ENCODE measurements at regions not wholly inside any gene's neighbourhood (a gene's known extent, or its start where the extent isn't known, plus 50 kb on each side); places are given as distances from the start of the nearest gene placed in this dataset.
A peak's percentile ranks its signal among the peaks of the same experiment; 100 is the strongest.

DNA sequence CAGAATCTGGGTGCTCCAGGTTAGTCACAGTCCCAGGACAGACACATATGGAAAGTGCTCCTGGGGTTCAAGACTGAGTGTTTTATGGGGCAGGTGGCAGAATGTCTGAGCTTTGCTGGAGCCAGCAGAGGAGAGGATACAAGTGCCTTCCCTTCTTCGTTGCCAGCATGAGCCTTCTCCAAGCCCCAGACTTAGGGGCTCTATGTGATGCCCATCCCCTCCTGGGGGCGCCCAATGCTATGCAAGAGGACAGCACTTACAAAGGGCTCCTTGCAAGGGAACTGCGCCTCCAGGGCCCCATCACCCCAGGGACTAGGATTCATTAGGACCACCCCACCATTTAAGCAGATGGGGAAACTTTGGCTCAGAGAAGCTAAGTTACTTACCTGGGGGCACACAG is 581.9 kb downstream of the BUD13 start:
- Mint-ChIP-seq H3K4me3 (no peak overlapping the region), H3K4me1 (ENCODE audit: unreplicated experiment) (peaks cover 32% of the 10 kb centered on the region)
- TF ChIP-seq, protein P1, sequence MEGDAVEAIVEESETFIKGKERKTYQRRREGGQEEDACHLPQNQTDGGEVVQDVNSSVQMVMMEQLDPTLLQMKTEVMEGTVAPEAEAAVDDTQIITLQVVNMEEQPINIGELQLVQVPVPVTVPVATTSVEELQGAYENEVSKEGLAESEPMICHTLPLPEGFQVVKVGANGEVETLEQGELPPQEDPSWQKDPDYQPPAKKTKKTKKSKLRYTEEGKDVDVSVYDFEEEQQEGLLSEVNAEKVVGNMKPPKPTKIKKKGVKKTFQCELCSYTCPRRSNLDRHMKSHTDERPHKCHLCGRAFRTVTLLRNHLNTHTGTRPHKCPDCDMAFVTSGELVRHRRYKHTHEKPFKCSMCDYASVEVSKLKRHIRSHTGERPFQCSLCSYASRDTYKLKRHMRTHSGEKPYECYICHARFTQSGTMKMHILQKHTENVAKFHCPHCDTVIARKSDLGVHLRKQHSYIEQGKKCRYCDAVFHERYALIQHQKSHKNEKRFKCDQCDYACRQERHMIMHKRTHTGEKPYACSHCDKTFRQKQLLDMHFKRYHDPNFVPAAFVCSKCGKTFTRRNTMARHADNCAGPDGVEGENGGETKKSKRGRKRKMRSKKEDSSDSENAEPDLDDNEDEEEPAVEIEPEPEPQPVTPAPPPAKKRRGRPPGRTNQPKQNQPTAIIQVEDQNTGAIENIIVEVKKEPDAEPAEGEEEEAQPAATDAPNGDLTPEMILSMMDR (conservative IDR thresholded peaks at IDR 0.05), result no peak

GRCh38 chr11:116189408-116190170 is 583.2 kb downstream of the BUD13 start:
- TF ChIP-seq, protein P1 (conservative IDR thresholded peaks at IDR 0.05), result no peak
- Mint-ChIP-seq H3K4me3 (peak overlapping the region; percentile 50), H3K27ac (peak overlapping the region; percentile 32), H3K9me3 (no peaks in the 10 kb centered on the region), H3K36me3 (no peaks in the 10 kb centered on the region), H3K27me3 (no peaks in the 10 kb centered on the region), H3K4me1 (ENCODE audit: unreplicated experiment) (peaks cover 31% of the 10 kb centered on the region)
- DNase-seq (ENCODE audit: extremely low spot score, unreplicated experiment), result no peak

More for the DNA sequence above, 581.9 kb downstream of the BUD13 start:
- H3K27me3 Mint-ChIP-seq, result no peaks in the 10 kb centered on the region
- no peak overlapping the region for H3K27ac Mint-ChIP-seq
- no peaks in the 10 kb centered on the region for H3K36me3 Mint-ChIP-seq
- no peak for DNase-seq (ENCODE audit: extremely low spot score, unreplicated experiment)
- H3K9me3 Mint-ChIP-seq, result no peaks in the 10 kb centered on the region

DNA sequence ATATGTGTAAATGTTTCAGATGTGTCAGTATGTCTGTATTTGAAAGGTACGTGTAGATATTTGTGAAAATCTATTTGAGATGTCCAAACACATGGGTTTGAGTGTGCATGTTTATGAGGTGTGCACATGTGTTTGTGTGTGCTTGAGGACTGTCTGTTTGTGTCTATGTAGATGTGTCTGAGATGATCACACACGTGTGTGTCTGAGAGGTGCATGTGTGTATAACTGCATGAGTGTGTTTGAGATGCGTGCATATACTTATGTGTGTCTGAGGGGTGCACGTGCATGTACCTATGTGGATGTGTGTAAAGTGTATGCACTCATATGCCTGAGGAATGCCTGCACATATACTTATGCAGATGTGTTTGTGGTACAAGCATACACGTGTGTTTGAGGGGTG is 584.4 kb downstream of the BUD13 start:
- Mint-ChIP-seq H3K4me3 (no peak overlapping the region), H3K27me3 (peaks cover 2% of the 10 kb centered on the region), H3K9me3 (no peaks in the 10 kb centered on the region), H3K27ac (no peak overlapping the region), H3K36me3 (no peaks in the 10 kb centered on the region), H3K4me1 (ENCODE audit: unreplicated experiment) (peaks cover 21% of the 10 kb centered on the region)
- no peak for DNase-seq (ENCODE audit: extremely low spot score, unreplicated experiment)
- TF ChIP-seq, protein P1 (conservative IDR thresholded peaks at IDR 0.05), result no peak

GRCh38 chr11:116187026-116187425 is 585.8 kb downstream of the BUD13 start:
- TF ChIP-seq, protein P1 (conservative IDR thresholded peaks at IDR 0.05), result no peak
- Mint-ChIP-seq H3K4me1 (ENCODE audit: unreplicated experiment) (peaks cover 21% of the 10 kb centered on the region), H3K27me3 (peaks cover 2% of the 10 kb centered on the region), H3K9me3 (no peaks in the 10 kb centered on the region), H3K27ac (no peak overlapping the region), H3K4me3 (no peak overlapping the region), H3K36me3 (no peaks in the 10 kb centered on the region)
- no peak for DNase-seq (ENCODE audit: extremely low spot score, unreplicated experiment)

DNA sequence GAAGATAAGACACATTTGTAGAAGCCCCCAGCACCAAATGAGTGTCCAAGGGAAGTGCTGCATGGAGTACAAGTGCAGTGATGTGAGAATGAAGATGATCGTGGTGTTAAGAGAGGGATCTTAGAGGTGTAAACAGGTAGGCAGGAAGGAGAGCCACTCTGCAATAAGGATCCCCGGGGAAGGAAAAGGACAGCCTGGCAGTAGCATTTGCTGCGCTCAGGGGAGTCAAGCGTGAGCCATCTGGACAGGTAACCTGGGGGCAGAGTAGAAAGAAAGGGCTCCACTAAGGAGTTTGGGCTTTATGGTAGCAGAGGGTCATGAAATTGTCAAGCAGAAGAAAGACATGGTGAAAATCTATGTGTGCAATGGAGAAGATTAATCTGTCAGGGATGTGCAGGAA is 587.2 kb downstream of the BUD13 start:
- Mint-ChIP-seq H3K27ac (no peak overlapping the region), H3K4me3 (no peak overlapping the region), H3K36me3 (no peaks in the 10 kb centered on the region), H3K27me3 (peaks cover 8% of the 10 kb centered on the region), H3K9me3 (no peaks in the 10 kb centered on the region), H3K4me1 (ENCODE audit: unreplicated experiment) (peaks cover 21% of the 10 kb centered on the region)
- DNase-seq (ENCODE audit: extremely low spot score, unreplicated experiment), result no peak
- TF ChIP-seq, protein P1 (conservative IDR thresholded peaks at IDR 0.05), result no peak

All from type B pancreatic cell (in vitro differentiated cells).